ENCODE measurements at regions not wholly inside any gene's neighbourhood (a gene's known extent, or its start where the extent isn't known, plus 50 kb on each side); places are given as distances from the start of the nearest gene placed in this dataset.

GRCh38 chr9:740221-740620 lies 101.3 kb upstream of the DMRT1 start:
- H3K4ac ChIP-seq (ENCODE audit: low read depth, low read length) = no peak overlapping the region
- no peak overlapping the region for H3K4me3 ChIP-seq (ENCODE audit: low read depth, low read length)
- no peak overlapping the region for H3K4me2 ChIP-seq (ENCODE audit: low read length)
- H3K36me3 ChIP-seq (ENCODE audit: control insufficient read depth in 1 of 2, insufficient read depth in 2 of 2, low read length in 2 of 2) = peaks cover 59 to 84% of the 10 kb centered on the region in 2 experiments
- H3K23ac ChIP-seq (ENCODE audit: low read length) = no peak overlapping the region
- no peak overlapping the region for H4K91ac ChIP-seq (ENCODE audit: low read depth, low read length)
- no peak overlapping the region for H2BK5ac ChIP-seq (ENCODE audit: low read depth, low read length, poor library complexity)
- no peak overlapping the region for H4K12ac ChIP-seq (ENCODE audit: low read depth, low read length)
- H2AK5ac ChIP-seq (ENCODE audit: low read length) = no peak overlapping the region
- peaks cover 5 to 6% of the 10 kb centered on the region in 2 experiments for H3K4me1 ChIP-seq (ENCODE audit: control insufficient read depth in 1 of 2, insufficient read depth in 2 of 2, low read length in 2 of 2)
- H3K27me3 ChIP-seq (ENCODE audit: insufficient read depth, low read length) = no peaks in the 10 kb centered on the region
- no peak overlapping the region for H3K14ac ChIP-seq (ENCODE audit: low read length)
- H4K8ac ChIP-seq (ENCODE audit: low read depth, low read length) = no peak overlapping the region
- peaks cover 5% of the 10 kb centered on the region for H3K79me1 ChIP-seq (ENCODE audit: low read length)
- no peak overlapping the region for H3K18ac ChIP-seq (ENCODE audit: low read length)
- no peak overlapping the region for H3K27ac ChIP-seq (ENCODE audit: low read depth, low read length)
- no peak overlapping the region for H2BK12ac ChIP-seq (ENCODE audit: low read length)
- H2AFZ ChIP-seq (ENCODE audit: insufficient read depth, low read length, poor library complexity) = no peak overlapping the region
- no peak overlapping the region for H3K9ac ChIP-seq (ENCODE audit: low read length)
- H2BK120ac ChIP-seq (ENCODE audit: insufficient read depth, low read length, poor library complexity) = no peak overlapping the region
- H3K9me3 ChIP-seq (ENCODE audit: insufficient read depth, low read depth, low read length) = peaks cover 6% of the 10 kb centered on the region
- H3K79me2 ChIP-seq (ENCODE audit: control insufficient read depth, insufficient read depth, low read length, poor library complexity) = peaks cover 1% of the 10 kb centered on the region
- DNase-seq = no peak
- WGBS (ENCODE audit: extremely low coverage, insufficient coverage, insufficient read length) = no CpG with 5 or more reads among the region's 10 CpGs

- Histone ChIP-seq H3K79me1 (ENCODE audit: low read length) (peaks cover 5% of the 10 kb centered on the region), H3K4ac (ENCODE audit: low read depth, low read length) (no peak overlapping the region), H3K23ac (ENCODE audit: low read length) (no peak overlapping the region), H2BK120ac (ENCODE audit: insufficient read depth, low read length, poor library complexity) (no peak overlapping the region), H3K4me2 (ENCODE audit: low read length) (no peak overlapping the region), H4K91ac (ENCODE audit: low read depth, low read length) (no peak overlapping the region), H2BK5ac (ENCODE audit: low read depth, low read length, poor library complexity) (no peak overlapping the region), H3K14ac (ENCODE audit: low read length) (no peak overlapping the region), H3K79me2 (ENCODE audit: control insufficient read depth, insufficient read depth, low read length, poor library complexity) (peaks cover 1% of the 10 kb centered on the region), H2AK5ac (ENCODE audit: low read length) (no peak overlapping the region), H2AFZ (ENCODE audit: insufficient read depth, low read length, poor library complexity) (no peak overlapping the region), H2BK12ac (ENCODE audit: low read length) (no peak overlapping the region), H3K9ac (ENCODE audit: low read length) (no peak overlapping the region), H3K27me3 (ENCODE audit: insufficient read depth, low read length) (no peaks in the 10 kb centered on the region), H3K4me1 (ENCODE audit: control insufficient read depth in 1 of 2, insufficient read depth in 2 of 2, low read length in 2 of 2) (peaks cover 4 to 8% of the 10 kb centered on the region in 2 experiments), H3K27ac (ENCODE audit: low read depth, low read length) (no peak overlapping the region), H3K18ac (ENCODE audit: low read length) (no peak overlapping the region), H3K9me3 (ENCODE audit: insufficient read depth, low read depth, low read length) (peaks cover 6% of the 10 kb centered on the region), H4K8ac (ENCODE audit: low read depth, low read length) (peak overlapping the region; percentile 0), H4K12ac (ENCODE audit: low read depth, low read length) (no peak overlapping the region), H3K36me3 (ENCODE audit: control insufficient read depth in 1 of 2, insufficient read depth in 2 of 2, low read length in 2 of 2) (peaks cover 60 to 77% of the 10 kb centered on the region in 2 experiments), H3K4me3 (ENCODE audit: low read depth, low read length) (no peak overlapping the region)
- peak; percentile 53 for DNase-seq
- WGBS (ENCODE audit: extremely low coverage, insufficient coverage, insufficient read length) = no CpG with 5 or more reads among the region's 16 CpGs
These were observed 99.4 kb upstream of the DMRT1 start for GRCh38 chr9:742104-742503.

DNA sequence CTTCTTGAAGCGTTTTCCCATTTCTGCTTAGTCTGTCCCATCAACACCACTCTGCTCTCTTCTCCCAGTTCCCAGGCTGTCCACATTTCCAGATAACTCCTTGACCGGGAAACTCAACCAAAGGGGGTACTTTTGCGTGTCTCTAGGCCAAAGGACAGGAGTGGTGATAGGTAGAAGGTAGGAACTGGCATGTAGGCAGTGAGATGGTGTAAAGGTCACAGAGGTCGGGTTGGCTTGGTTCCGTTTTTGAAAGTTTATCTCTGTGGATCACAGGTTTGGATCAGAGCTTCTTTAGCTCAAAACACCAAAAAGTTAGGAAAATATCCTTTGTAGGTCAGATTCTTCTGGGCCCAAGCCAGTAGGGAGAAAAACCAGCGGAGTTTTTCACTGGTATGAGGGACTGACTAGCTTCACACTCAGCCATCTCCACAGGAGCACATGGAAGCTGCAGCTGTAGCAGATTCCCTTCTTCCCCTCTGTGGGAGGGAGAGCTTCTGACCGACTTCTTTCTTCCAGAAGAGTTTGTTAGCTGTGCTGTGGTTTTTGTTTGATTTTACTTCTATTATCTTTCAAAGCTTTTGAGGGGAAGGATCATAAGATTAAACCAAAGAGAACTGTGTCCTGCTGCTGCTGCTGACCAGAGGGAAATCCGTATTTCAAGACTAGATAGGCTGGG lies 98.4 kb upstream of the DMRT1 start:
- H2AFZ ChIP-seq (ENCODE audit: insufficient read depth, low read length, poor library complexity) = no peak overlapping the region
- no peak overlapping the region for H4K12ac ChIP-seq (ENCODE audit: low read depth, low read length)
- WGBS (ENCODE audit: extremely low coverage, insufficient coverage, insufficient read length) = no CpG with 5 or more reads among the region's 8 CpGs
- peaks cover 6% of the 10 kb centered on the region for H3K9me3 ChIP-seq (ENCODE audit: insufficient read depth, low read depth, low read length)
- H3K4me1 ChIP-seq (ENCODE audit: control insufficient read depth in 1 of 2, insufficient read depth in 2 of 2, low read length in 2 of 2) = peaks cover 3 to 9% of the 10 kb centered on the region in 2 experiments
- no peak overlapping the region for H3K4me2 ChIP-seq (ENCODE audit: low read length)
- H2BK5ac ChIP-seq (ENCODE audit: low read depth, low read length, poor library complexity) = no peak overlapping the region
- no peak overlapping the region for H3K27ac ChIP-seq (ENCODE audit: low read depth, low read length)
- H3K4me3 ChIP-seq (ENCODE audit: low read depth, low read length) = no peak overlapping the region
- H2BK120ac ChIP-seq (ENCODE audit: insufficient read depth, low read length, poor library complexity) = no peak overlapping the region
- H3K79me1 ChIP-seq (ENCODE audit: low read length) = peaks cover 7% of the 10 kb centered on the region
- peaks cover 59 to 79% of the 10 kb centered on the region in 2 experiments for H3K36me3 ChIP-seq (ENCODE audit: control insufficient read depth in 1 of 2, insufficient read depth in 2 of 2, low read length in 2 of 2)
- no peak overlapping the region for H4K8ac ChIP-seq (ENCODE audit: low read depth, low read length)
- no peak overlapping the region for H3K9ac ChIP-seq (ENCODE audit: low read length)
- H2AK5ac ChIP-seq (ENCODE audit: low read length) = no peak overlapping the region
- H3K18ac ChIP-seq (ENCODE audit: low read length) = no peak overlapping the region
- no peak overlapping the region for H3K14ac ChIP-seq (ENCODE audit: low read length)
- H3K23ac ChIP-seq (ENCODE audit: low read length) = no peak overlapping the region
- H4K91ac ChIP-seq (ENCODE audit: low read depth, low read length) = no peak overlapping the region
- no peak overlapping the region for H3K4ac ChIP-seq (ENCODE audit: low read depth, low read length)
- peaks cover 1% of the 10 kb centered on the region for H3K79me2 ChIP-seq (ENCODE audit: control insufficient read depth, insufficient read depth, low read length, poor library complexity)
- H2BK12ac ChIP-seq (ENCODE audit: low read length) = no peak overlapping the region
- DNase-seq = no peak
- no peaks in the 10 kb centered on the region for H3K27me3 ChIP-seq (ENCODE audit: insufficient read depth, low read length)

GRCh38 chr9:744046-744712 lies 97.3 kb upstream of the DMRT1 start:
- Histone ChIP-seq H3K36me3 (ENCODE audit: control insufficient read depth in 1 of 2, insufficient read depth in 2 of 2, low read length in 2 of 2) (peaks cover 58 to 78% of the 10 kb centered on the region in 2 experiments), H3K14ac (ENCODE audit: low read length) (no peak overlapping the region)

More at GRCh38 chr9:744046-744712, 97.3 kb upstream of the DMRT1 start:
- Histone ChIP-seq H3K9ac (ENCODE audit: low read length) (no peak overlapping the region), H4K12ac (ENCODE audit: low read depth, low read length) (no peak overlapping the region), H2AFZ (ENCODE audit: insufficient read depth, low read length, poor library complexity) (no peak overlapping the region), H3K23ac (ENCODE audit: low read length) (no peak overlapping the region), H3K4me2 (ENCODE audit: low read length) (no peak overlapping the region), H3K27me3 (ENCODE audit: insufficient read depth, low read length) (no peaks in the 10 kb centered on the region), H3K9me3 (ENCODE audit: insufficient read depth, low read depth, low read length) (peaks cover 2% of the 10 kb centered on the region), H4K8ac (ENCODE audit: low read depth, low read length) (no peak overlapping the region), H4K91ac (ENCODE audit: low read depth, low read length) (no peak overlapping the region), H3K27ac (ENCODE audit: low read depth, low read length) (no peak overlapping the region), H3K79me2 (ENCODE audit: control insufficient read depth, insufficient read depth, low read length, poor library complexity) (no peaks in the 10 kb centered on the region), H3K18ac (ENCODE audit: low read length) (no peak overlapping the region), H3K4ac (ENCODE audit: low read depth, low read length) (no peak overlapping the region), H3K4me3 (ENCODE audit: low read depth, low read length) (no peak overlapping the region), H2BK120ac (ENCODE audit: insufficient read depth, low read length, poor library complexity) (no peak overlapping the region), H2BK12ac (ENCODE audit: low read length) (no peak overlapping the region), H2AK5ac (ENCODE audit: low read length) (no peak overlapping the region), H3K4me1 (ENCODE audit: control insufficient read depth in 1 of 2, insufficient read depth in 2 of 2, low read length in 2 of 2) (peaks cover 0 to 8% of the 10 kb centered on the region in 2 experiments), H3K79me1 (ENCODE audit: low read length) (peaks cover 3% of the 10 kb centered on the region), H2BK5ac (ENCODE audit: low read depth, low read length, poor library complexity) (no peak overlapping the region)
- no peak for DNase-seq
- WGBS (ENCODE audit: extremely low coverage, insufficient coverage, insufficient read length) = no CpG with 5 or more reads among the region's 9 CpGs

All from trophoblast cell (in vitro differentiated cells and primary cell).